H9 (cell line): ENCODE measurements at regions not wholly inside any gene's neighbourhood (a gene's known extent, or its start where the extent isn't known, plus 50 kb on each side); places are given as distances from the start of the nearest gene placed in this dataset.

Experiments
- DNase-seq: peaks from one replicate; pipeline ENCODE4 v3.0.0-alpha.2; 2017
- H2AFZ ChIP-seq: one replicate; pipeline ENCODE4 v1.6.1; 2013; ENCODE audit warnings: mild to moderate bottlenecking, low read length, control low read depth, moderate library complexity
- H2AK5ac ChIP-seq: 2 replicates; pipeline ENCODE4 v1.6.1; 2013; ENCODE audit warnings: low read length, control low read depth, mixed read lengths; ENCODE audit not compliant: insufficient read length
- H2BK120ac ChIP-seq: one replicate; pipeline ENCODE4 v1.6.1; 2013; ENCODE audit warnings: low read depth, mild to moderate bottlenecking, low read length, control low read depth, inconsistent platforms; ENCODE audit not compliant: poor library complexity, severe bottlenecking
- H2BK12ac ChIP-seq: 2 replicates; pipeline ENCODE4 v1.6.1; 2013; ENCODE audit warnings: low read length, control low read depth, mixed read lengths, low read depth; ENCODE audit not compliant: insufficient read length
- H2BK15ac ChIP-seq: 2 replicates; pipeline ENCODE4 v1.6.1; 2013; ENCODE audit warnings: low read depth, low read length, control low read depth
- H2BK20ac ChIP-seq: one replicate; pipeline ENCODE4 v1.6.1; 2013; ENCODE audit warnings: low read depth, mild to moderate bottlenecking, low read length, control low read depth, inconsistent platforms; ENCODE audit not compliant: poor library complexity, severe bottlenecking
- H2BK5ac ChIP-seq: 2 replicates; pipeline ENCODE4 v1.6.1; 2013; ENCODE audit warnings: low read length, control low read depth, mixed read lengths; ENCODE audit not compliant: insufficient read length
- H3K14ac ChIP-seq: 2 replicates; pipeline ENCODE4 v1.6.1; 2013; ENCODE audit warnings: low read length, control low read depth; ENCODE audit not compliant: insufficient read depth
- H3K18ac ChIP-seq: 2 replicates; pipeline ENCODE4 v1.6.1; 2013; ENCODE audit warnings: low read depth, mild to moderate bottlenecking, mixed read lengths, low read length, control low read depth; ENCODE audit not compliant: insufficient read length
- H3K23ac ChIP-seq: 2 replicates; pipeline ENCODE4 v1.6.1; 2013; ENCODE audit warnings: low read length, control low read depth, mixed read lengths, low read depth; ENCODE audit not compliant: insufficient read length
- H3K23me2 ChIP-seq: 2 replicates; pipeline ENCODE4 v1.6.1; 2013; ENCODE audit warnings: low read depth, mild to moderate bottlenecking, mixed read lengths, low read length, control low read depth; ENCODE audit not compliant: insufficient read length, poor library complexity, severe bottlenecking
- H3K27ac ChIP-seq: 2 replicates; pipeline ENCODE4 v1.5.1; 2013; ENCODE audit warnings: low read length, control low read depth, mixed read lengths, low read depth; ENCODE audit not compliant: insufficient read length
- H3K27me3 ChIP-seq: 2 replicates; pipeline ENCODE4 v1.6.1; 2013; ENCODE audit warnings: low read length, control low read depth, inconsistent platforms; ENCODE audit not compliant: insufficient read depth
- H3K4ac ChIP-seq: 2 replicates; pipeline ENCODE4 v1.6.1; 2013; ENCODE audit warnings: low read depth, mild to moderate bottlenecking, control low read depth, inconsistent platforms, low read length, moderate library complexity
- H3K4me1 ChIP-seq: 2 replicates; pipeline ENCODE4 v1.6.1; 2013; ENCODE audit warnings: low read length, control low read depth, inconsistent platforms; ENCODE audit not compliant: insufficient read depth
- H3K4me2 ChIP-seq: 2 replicates; pipeline ENCODE4 v1.6.1; 2013; ENCODE audit warnings: low read length, control low read depth, mixed read lengths; ENCODE audit not compliant: insufficient read length, insufficient read depth
- H3K56ac ChIP-seq: 2 replicates; pipeline ENCODE4 v1.6.1; 2013; ENCODE audit warnings: low read depth, mild to moderate bottlenecking, mixed read lengths, low read length, control low read depth; ENCODE audit not compliant: insufficient read length
- H3K79me1 ChIP-seq: 2 replicates; pipeline ENCODE4 v1.6.1; 2013; ENCODE audit warnings: low read depth, mild to moderate bottlenecking, moderate library complexity, low read length, control low read depth, inconsistent platforms; ENCODE audit not compliant: insufficient read depth, poor library complexity, severe bottlenecking
- H3K79me2 ChIP-seq: 2 replicates; pipeline ENCODE4 v1.6.1; 2013; ENCODE audit warnings: low read length, control low read depth, inconsistent platforms; ENCODE audit not compliant: insufficient read depth
- H3K9ac ChIP-seq: 2 replicates; pipeline ENCODE4 v1.6.1; 2013; ENCODE audit warnings: low read length, control low read depth, mixed read lengths; ENCODE audit not compliant: insufficient read length; ENCODE audit errors: extremely low read depth
- H3K9me3 ChIP-seq: one replicate; pipeline ENCODE4 v1.6.1; 2013; ENCODE audit warnings: low read depth, low read length, inconsistent platforms; ENCODE audit not compliant: control insufficient read depth
- H3T11ph ChIP-seq: one replicate; pipeline ENCODE4 v1.6.1; 2013; ENCODE audit warnings: mild to moderate bottlenecking, low read length, control low read depth, inconsistent platforms
- H4K20me1 ChIP-seq: one replicate; pipeline ENCODE4 v1.6.1; 2013; ENCODE audit not compliant: control insufficient read depth, insufficient read length, insufficient read depth
- H4K5ac ChIP-seq: 2 replicates; pipeline ENCODE4 v1.6.1; 2013; ENCODE audit warnings: low read depth, mild to moderate bottlenecking, mixed read lengths, low read length, control low read depth; ENCODE audit not compliant: insufficient read length
- H4K8ac ChIP-seq: replicated peaks from 2 replicates; pipeline ENCODE4 v1.6.1; 2013; ENCODE audit warnings: low read length, control low read depth, mixed read lengths, low read depth; ENCODE audit not compliant: insufficient read length
- H4K91ac ChIP-seq: 2 replicates; pipeline ENCODE4 v1.6.1; 2013; ENCODE audit warnings: low read depth, mild to moderate bottlenecking, moderate library complexity, mixed read lengths, low read length, control low read depth; ENCODE audit not compliant: insufficient read length
- H3K27ac Mint-ChIP-seq, 3 experiments: 2 replicates in 2 of 3; 3 replicates in 1 of 3; pipeline ENCODE4 v1.8.0; 2020 to 2021; ENCODE audit warnings: mixed read lengths in 3 of 3, mild to moderate bottlenecking in 1 of 3, moderate library complexity in 1 of 3
- H3K27me3 Mint-ChIP-seq: 2 replicates; pipeline ENCODE4 v1.8.0; 2021; ENCODE audit warnings: low read depth, mild to moderate bottlenecking, moderate library complexity, mixed read lengths
- H3K36me3 Mint-ChIP-seq, 3 experiments: 2 replicates in 2 of 3; 3 replicates in 1 of 3; pipeline ENCODE4 v1.8.0; 2020 to 2021; ENCODE audit warnings: low read depth in 3 of 3, mixed read lengths in 3 of 3; ENCODE audit not compliant: insufficient read depth in 1 of 3
- H3K4me1 Mint-ChIP-seq, 2 experiments: 2 replicates each; pipeline ENCODE4 v1.8.0; 2020; ENCODE audit warnings: mixed read lengths in 2 of 2
- H3K4me3 Mint-ChIP-seq, 2 experiments: 2 replicates in 1 of 2; 3 replicates in 1 of 2; pipeline ENCODE4 v1.8.0; 2020 to 2021; ENCODE audit warnings: mild to moderate bottlenecking in 2 of 2, mixed read lengths in 2 of 2, moderate library complexity in 1 of 2
- H3K9me3 Mint-ChIP-seq, 2 experiments: 2 replicates in 1 of 2; 3 replicates in 1 of 2; pipeline ENCODE4 v1.8.0; 2020; ENCODE audit warnings: mild to moderate bottlenecking in 2 of 2, mixed read lengths in 2 of 2, moderate library complexity in 1 of 2
- WGBS: extraction: QIAGEN DNeasy Blood & Tissue Kit; methylation state at CpG from one replicate; pipeline ENCODE4 v1.1.7; 2013; ENCODE audit warnings: missing lambda C conversion rate, low lambda C conversion rate, mixed read lengths; ENCODE audit not compliant: insufficient read length; ENCODE audit errors: extremely low coverage; 5-methylcytosine and 5-hydroxymethylcytosine counted together
- TF ChIP-seq, protein P1 (sequence below): fragments of 200-600 bp; sonication (generic); conservative IDR thresholded peaks from 3 replicates; pipeline ENCODE4 v1.8.0; 2021; ENCODE audit warnings: antibody characterized with exemption, mild to moderate bottlenecking

DNA sequence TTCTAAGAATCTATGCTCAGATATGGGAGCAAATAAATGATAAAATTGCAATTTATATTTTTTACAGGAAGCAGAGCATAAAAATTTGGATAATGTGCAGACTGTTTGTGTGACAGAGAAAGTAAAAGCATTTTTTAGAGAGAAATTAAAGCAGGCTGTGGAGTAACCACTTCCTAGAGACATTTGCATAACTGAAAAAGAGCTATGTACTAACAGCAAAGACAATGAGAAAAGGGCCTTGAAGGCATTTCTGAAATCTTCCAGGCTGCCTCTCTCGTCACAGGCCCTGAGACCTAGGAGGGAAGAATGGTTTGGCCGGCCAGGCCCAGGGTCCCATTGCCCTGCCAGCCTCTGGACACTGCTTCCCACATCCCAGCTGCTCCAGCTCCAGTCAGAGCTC, 247.2 kb downstream of the ALX1 start:
- Histone ChIP-seq H4K8ac (no peak overlapping the region), H3K23ac (no peak overlapping the region), H3K4me2 (no peak overlapping the region), H3K18ac (no peak overlapping the region), H2BK5ac (no peak overlapping the region), H2BK12ac (no peak overlapping the region), H3K9ac (no peak overlapping the region), H3T11ph (no peak overlapping the region), H3K56ac (no peak overlapping the region), H4K5ac (no peak overlapping the region), H3K23me2 (no peaks in the 10 kb centered on the region), H2BK20ac (no peak overlapping the region), H2AK5ac (no peak overlapping the region), H3K9me3 (no peaks in the 10 kb centered on the region), H2BK120ac (no peak overlapping the region), H3K27me3 (no peaks in the 10 kb centered on the region), H3K79me1 (no peaks in the 10 kb centered on the region), H3K4me1 (peaks cover 3% of the 10 kb centered on the region; the same call in 1 of the 2 replicates), H3K14ac (no peak overlapping the region), H4K20me1 (no peaks in the 10 kb centered on the region), H2AFZ (no peak overlapping the region), H4K91ac (no peak overlapping the region), H3K27ac (no peak overlapping the region), H2BK15ac (no peak overlapping the region), H3K4ac (no peak overlapping the region), H3K79me2 (no peaks in the 10 kb centered on the region)
- no peak overlapping the region for H3K4me3 Mint-ChIP-seq
- H3K4me1 Mint-ChIP-seq: peaks cover 9 to 11% of the 10 kb centered on the region in 2 experiments; a peak in 2 of 4 replicates
- TF ChIP-seq, protein P1, sequence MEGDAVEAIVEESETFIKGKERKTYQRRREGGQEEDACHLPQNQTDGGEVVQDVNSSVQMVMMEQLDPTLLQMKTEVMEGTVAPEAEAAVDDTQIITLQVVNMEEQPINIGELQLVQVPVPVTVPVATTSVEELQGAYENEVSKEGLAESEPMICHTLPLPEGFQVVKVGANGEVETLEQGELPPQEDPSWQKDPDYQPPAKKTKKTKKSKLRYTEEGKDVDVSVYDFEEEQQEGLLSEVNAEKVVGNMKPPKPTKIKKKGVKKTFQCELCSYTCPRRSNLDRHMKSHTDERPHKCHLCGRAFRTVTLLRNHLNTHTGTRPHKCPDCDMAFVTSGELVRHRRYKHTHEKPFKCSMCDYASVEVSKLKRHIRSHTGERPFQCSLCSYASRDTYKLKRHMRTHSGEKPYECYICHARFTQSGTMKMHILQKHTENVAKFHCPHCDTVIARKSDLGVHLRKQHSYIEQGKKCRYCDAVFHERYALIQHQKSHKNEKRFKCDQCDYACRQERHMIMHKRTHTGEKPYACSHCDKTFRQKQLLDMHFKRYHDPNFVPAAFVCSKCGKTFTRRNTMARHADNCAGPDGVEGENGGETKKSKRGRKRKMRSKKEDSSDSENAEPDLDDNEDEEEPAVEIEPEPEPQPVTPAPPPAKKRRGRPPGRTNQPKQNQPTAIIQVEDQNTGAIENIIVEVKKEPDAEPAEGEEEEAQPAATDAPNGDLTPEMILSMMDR: no peak
- no peak for DNase-seq
- WGBS: no CpG with 5 or more reads among the region's 2 CpGs
- H3K9me3 Mint-ChIP-seq: no peaks in the 10 kb centered on the region
- H3K27ac Mint-ChIP-seq: 0 out of 7 replicates have a peak overlapping the region, but pooled peaks of 1 of the 3 experiments have one; percentile 17
- H3K27me3 Mint-ChIP-seq: no peaks in the 10 kb centered on the region; the same call in 1 of the 2 replicates
- H3K36me3 Mint-ChIP-seq: no peaks in the 10 kb centered on the region; a peak in 1 of 7 replicates
